Right lobe of liver (tissue), 4 donors: ENCODE measurements at regions not wholly inside any gene's neighbourhood (a gene's known extent, or its start where the extent isn't known, plus 50 kb on each side); places are given as distances from the start of the nearest gene placed in this dataset.

Source experiments
- POLR2A ChIP-seq: fragments of 450-650 bp; IDR thresholded peaks from one replicate; pipeline ENCODE4 v1.6.1; 2017; ENCODE audit warnings: antibody characterized with exemption, mild to moderate bottlenecking
- TF ChIP-seq, protein P1 (sequence below), 4 donors: fragments of 200-600 bp in 3 of 4; fragments of 450-650 bp in 1 of 4; IDR thresholded peaks; one replicate each; pipeline versions ENCODE4 v1.5.1 to v1.8.0; 2016 to 2022; ENCODE audit warnings: antibody characterized with exemption in 4 of 4, mild to moderate bottlenecking in 2 of 4
- donor health status: DM: no; HTN: no; CAD: no.
- donor health status: DM: no; HTN: no; CAD: no.
- donor health status: DM: no; HTN: yes; CAD: no.

- TF ChIP-seq, protein P1, sequence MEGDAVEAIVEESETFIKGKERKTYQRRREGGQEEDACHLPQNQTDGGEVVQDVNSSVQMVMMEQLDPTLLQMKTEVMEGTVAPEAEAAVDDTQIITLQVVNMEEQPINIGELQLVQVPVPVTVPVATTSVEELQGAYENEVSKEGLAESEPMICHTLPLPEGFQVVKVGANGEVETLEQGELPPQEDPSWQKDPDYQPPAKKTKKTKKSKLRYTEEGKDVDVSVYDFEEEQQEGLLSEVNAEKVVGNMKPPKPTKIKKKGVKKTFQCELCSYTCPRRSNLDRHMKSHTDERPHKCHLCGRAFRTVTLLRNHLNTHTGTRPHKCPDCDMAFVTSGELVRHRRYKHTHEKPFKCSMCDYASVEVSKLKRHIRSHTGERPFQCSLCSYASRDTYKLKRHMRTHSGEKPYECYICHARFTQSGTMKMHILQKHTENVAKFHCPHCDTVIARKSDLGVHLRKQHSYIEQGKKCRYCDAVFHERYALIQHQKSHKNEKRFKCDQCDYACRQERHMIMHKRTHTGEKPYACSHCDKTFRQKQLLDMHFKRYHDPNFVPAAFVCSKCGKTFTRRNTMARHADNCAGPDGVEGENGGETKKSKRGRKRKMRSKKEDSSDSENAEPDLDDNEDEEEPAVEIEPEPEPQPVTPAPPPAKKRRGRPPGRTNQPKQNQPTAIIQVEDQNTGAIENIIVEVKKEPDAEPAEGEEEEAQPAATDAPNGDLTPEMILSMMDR (IDR thresholded peaks at IDR 0.05): no peak
- TF ChIP-seq POLR2A: no peak
Measured at GRCh38 chr6:132971676-132972075, 157.3 kb downstream of the RPS12 start.
